A549 (cell line): ENCODE measurements at regions not wholly inside any gene's neighbourhood (a gene's known extent, or its start where the extent isn't known, plus 50 kb on each side); places are given as distances from the start of the nearest gene placed in this dataset.

Experiments
- ATAC-seq, 2 experiments: fragments of 200-7000 bp in 1 of 2; fragments of >200 bp in 1 of 2; cut with Nextera tagmentation in 1 of 2; cut with Tn5 transposase in 1 of 2; 3 replicates each; pipeline versions ENCODE4 v1.8.0 to v1.9.1; 2018 to 2020; ENCODE audit warnings: mild to moderate bottlenecking in 1 of 2, moderate library complexity in 1 of 2
- CTCF ChIA-PET: fragments of 300-600 bp; sonication (Branson Sonifier 250); formaldehyde crosslinking; extraction: SDS; loops from one replicate; lab custom pipeline; 2021; ENCODE audit warnings: antibody characterized with exemption, inconsistent platforms; lab: Yijun Ruan, JAX
- POLR2A ChIA-PET: fragments of 350-600 bp; formaldehyde crosslinking; extraction: SDS; loops from one replicate; lab custom pipeline; 2021; ENCODE audit warnings: antibody characterized with exemption, inconsistent platforms; lab: Yijun Ruan, JAX
- DNase-seq, 2 experiments: peaks; one replicate each; pipeline versions ENCODE4 v3.0.0 to v3.0.0-alpha.2; 2011 to 2016; ENCODE audit warnings: low read depth in 1 of 2, low spot score in 1 of 2
- FAIRE-seq: peaks from 2 replicates; lab custom pipeline; 2011; peaks lifted over from hg19 to GRCh38; lab: Jason Lieb, UNC
- H3K27ac ChIP-seq, 2 experiments: fragments of >200 bp; sonication (Bioruptor Twin); formaldehyde crosslinking; 3 replicates each; pipeline ENCODE4 v1.5.1; 2016 to 2017
- H3K4me1 ChIP-seq: fragments of >200 bp; sonication (Bioruptor Twin); formaldehyde crosslinking; 3 replicates; pipeline ENCODE4 v1.6.1; 2016
- H3K4me2 ChIP-seq: fragments of >200 bp; sonication (Bioruptor Twin); formaldehyde crosslinking; 3 replicates; pipeline ENCODE4 v1.6.1; 2016
- H3K4me3 ChIP-seq: fragments of >200 bp; sonication (Bioruptor Twin); formaldehyde crosslinking; 3 replicates; pipeline ENCODE4 v1.5.1; 2016
- H3K9me3 ChIP-seq: fragments of >200 bp; sonication (Bioruptor Twin); formaldehyde crosslinking; 3 replicates; pipeline ENCODE4 v1.6.1; 2016
- ATOH8 ChIP-seq: fragments of 250-450 bp; sonication (Bioruptor Pico); IDR thresholded peaks from 2 replicates; pipeline ENCODE4 v1.5.0; 2020; ENCODE audit warnings: low read depth, mild to moderate bottlenecking, moderate library complexity
- CHD2 ChIP-seq: fragments of 150-350 bp; IDR thresholded peaks from 2 replicates; pipeline ENCODE4 v1.6.1; 2014; ENCODE audit warnings: low read length; ENCODE audit not compliant: partially characterized antibody
- CHD4 ChIP-seq: fragments of 200-600 bp; sonication (generic); IDR thresholded peaks from 2 replicates; pipeline ENCODE4 v1.6.1; 2016; ENCODE audit warnings: antibody characterized with exemption, mild to moderate bottlenecking, borderline replicate concordance
- CTCF ChIP-seq: fragments of >200 bp; sonication (Bioruptor Twin); formaldehyde crosslinking; IDR thresholded peaks from 3 replicates; pipeline ENCODE4 v1.5.1; 2016
- EP300 ChIP-seq, 2 experiments: fragments of >200 bp; sonication (Bioruptor Twin); formaldehyde crosslinking; IDR thresholded peaks; 2 replicates in 1 of 2; 3 replicates in 1 of 2; pipeline ENCODE4 v1.6.1; 2016 to 2017
- ESRRA ChIP-seq: fragments of 150-350 bp; IDR thresholded peaks from 2 replicates; pipeline ENCODE4 v1.6.1; 2014; ENCODE audit warnings: mild to moderate bottlenecking, low read length, borderline replicate concordance
- FOSB ChIP-seq: fragments of 250-450 bp; sonication (Bioruptor Pico); IDR thresholded peaks from 2 replicates; pipeline ENCODE4 v1.5.0; 2020; ENCODE audit warnings: mild to moderate bottlenecking, moderate library complexity
- FOSL2 ChIP-seq, 2 experiments: fragments of 450-650 bp in 1 of 2; fragments of >200 bp in 1 of 2; sonication (Bioruptor Twin) in 1 of 2; formaldehyde crosslinking; IDR thresholded peaks; 2 replicates each; pipeline versions ENCODE4 v1.5.0 to v1.6.1; 2016 to 2020; ENCODE audit warnings: mild to moderate bottlenecking in 1 of 2, moderate library complexity in 1 of 2
- FOXS1 ChIP-seq: fragments of 250-450 bp; sonication (Bioruptor Pico); IDR thresholded peaks from 2 replicates; pipeline ENCODE4 v1.5.0; 2020; ENCODE audit warnings: mild to moderate bottlenecking, moderate library complexity
- GATA3 ChIP-seq: IDR thresholded peaks from 2 replicates; pipeline ENCODE4 v1.6.1; 2012; ENCODE audit warnings: borderline replicate concordance
- HDAC2 ChIP-seq: fragments of 200-600 bp; sonication (generic); IDR thresholded peaks from 2 replicates; pipeline ENCODE4 v1.6.1; 2016
- HES2 ChIP-seq: fragments of >200 bp; sonication (Bioruptor Twin); formaldehyde crosslinking; IDR thresholded peaks from 2 replicates; pipeline ENCODE4 v1.6.1; 2016
- HMGXB4 ChIP-seq: fragments of 250-450 bp; sonication (Bioruptor Pico); IDR thresholded peaks from 2 replicates; pipeline ENCODE4 v1.5.0; 2021; ENCODE audit warnings: mild to moderate bottlenecking, moderate library complexity, borderline replicate concordance
- HOXA7 ChIP-seq: fragments of 250-450 bp; sonication (Bioruptor Pico); IDR thresholded peaks from 2 replicates; pipeline ENCODE4 v1.5.0; 2020; ENCODE audit warnings: mild to moderate bottlenecking, moderate library complexity
- HOXB5 ChIP-seq: fragments of 250-450 bp; sonication (Bioruptor Pico); IDR thresholded peaks from 2 replicates; pipeline ENCODE4 v1.5.0; 2020; ENCODE audit warnings: mild to moderate bottlenecking, moderate library complexity
- JUNB ChIP-seq: fragments of >200 bp; sonication (Bioruptor Twin); formaldehyde crosslinking; IDR thresholded peaks from 2 replicates; pipeline ENCODE4 v1.6.1; 2016
- KDM1A ChIP-seq: fragments of 200-600 bp; sonication (generic); IDR thresholded peaks from 2 replicates; pipeline ENCODE4 v1.6.1; 2016; ENCODE audit warnings: low read depth, mild to moderate bottlenecking
- MAFK ChIP-seq: fragments of 450-650 bp; IDR thresholded peaks from 2 replicates; pipeline ENCODE4 v1.6.1; 2014; ENCODE audit not compliant: partially characterized antibody
- NPAS2 ChIP-seq: fragments of 250-450 bp; sonication (Bioruptor Pico); IDR thresholded peaks from 2 replicates; pipeline ENCODE4 v1.8.0; 2022; ENCODE audit warnings: mild to moderate bottlenecking, moderate library complexity, borderline replicate concordance
- POLR2AphosphoS2 ChIP-seq: conservative IDR thresholded peaks from 2 replicates; pipeline ENCODE4 v1.6.1; 2012; ENCODE audit warnings: low read length, improper control_type of control experiment, inconsistent platforms
- RCOR1 ChIP-seq: fragments of 150-350 bp; IDR thresholded peaks from 2 replicates; pipeline ENCODE4 v1.6.1; 2014; ENCODE audit warnings: antibody characterized with exemption, low read length, low read depth
- TFCP2L1 ChIP-seq: fragments of 250-450 bp; sonication (Bioruptor Pico); IDR thresholded peaks from 2 replicates; pipeline ENCODE4 v1.5.0; 2021; ENCODE audit warnings: mild to moderate bottlenecking
- TP53 ChIP-seq: fragments of 250-450 bp; sonication (Bioruptor Pico); IDR thresholded peaks from 2 replicates; pipeline ENCODE4 v1.5.0; 2021; ENCODE audit warnings: mild to moderate bottlenecking, moderate library complexity
- ZSCAN20 ChIP-seq: fragments of 250-450 bp; sonication (Bioruptor Pico); IDR thresholded peaks from 2 replicates; pipeline ENCODE4 v1.8.0; 2022; ENCODE audit warnings: mild to moderate bottlenecking, moderate library complexity
- WGBS: methylation state at CpG from one replicate; pipeline ENCODE4 v1.1.6; 2017; ENCODE audit errors: missing lambda C conversion rate; 5-methylcytosine and 5-hydroxymethylcytosine counted together

- H3K4me2 ChIP-seq, result no peak overlapping the region
- no peak overlapping the region for H3K4me3 ChIP-seq
- WGBS, result 0% methylated on average over 1 of the region's 1 CpG
- POLR2A ChIA-PET, result no interaction called here
- H3K9me3 ChIP-seq, result no peaks in the 10 kb centered on the region
- no peak overlapping the region for H3K27ac ChIP-seq
- CTCF ChIA-PET, result no interaction called here
- no peak for DNase-seq
- no peaks in the 10 kb centered on the region for H3K4me1 ChIP-seq
- no peak for ATAC-seq
- TF ChIP-seq HES2, result no peak
- no peak for TF ChIP-seq CHD2
- no peak for TF ChIP-seq ATOH8
- TF ChIP-seq NPAS2 (CRISPR knock-in tag), result no peak
- TF ChIP-seq CHD4, result no peak
- no peak for TF ChIP-seq KDM1A
- FAIRE-seq, result no peak
Measured at GRCh38 chr3:76523337-76523736, 516.6 kb upstream of the ROBO2 start.

GRCh38 chr3:76525726-76526125, 514.2 kb upstream of the ROBO2 start:
- 7% methylated on average over 2 of the region's 2 CpGs for WGBS
- no peak for ATAC-seq
- no peak for TF ChIP-seq ATOH8
- no peak for TF ChIP-seq MAFK
- TF ChIP-seq HOXB5 (CRISPR knock-in tag), result no peak
- TF ChIP-seq CTCF, result no peak
- TF ChIP-seq TFCP2L1 (CRISPR knock-in tag), result no peak
- TF ChIP-seq, all 56 proteins: peak for 0
- ChIA-PET POLR2A (no interaction called here), CTCF (no interaction called here)
- FAIRE-seq (no peak), DNase-seq (no peak)
- no peak overlapping the region for H3K4me3 ChIP-seq
- H3K27ac ChIP-seq, result no peak overlapping the region
- no peak overlapping the region for H3K4me2 ChIP-seq
- no peaks in the 10 kb centered on the region for H3K4me1 ChIP-seq
- no peaks in the 10 kb centered on the region for H3K9me3 ChIP-seq

- no peak for TF ChIP-seq HMGXB4
- TF ChIP-seq EP300 (IDR thresholded peaks at IDR 0.05), result no peak
- TF ChIP-seq ESRRA, result no peak
- TF ChIP-seq TP53, result no peak
- no peak for TF ChIP-seq POLR2AphosphoS2
- no peak for TF ChIP-seq FOSB (CRISPR knock-in tag)
- TF ChIP-seq FOXS1 (CRISPR knock-in tag), result no peak
- no peak for TF ChIP-seq FOSL2 (IDR thresholded peaks at IDR 0.05)
- TF ChIP-seq FOSL2 (CRISPR knock-in tag; IDR thresholded peaks at IDR 0.05), result no peak
- no peak for TF ChIP-seq ZSCAN20 (CRISPR knock-in tag)
- TF ChIP-seq HDAC2, result no peak
- TF ChIP-seq JUNB, result no peak
- TF ChIP-seq RCOR1, result no peak
- TF ChIP-seq GATA3, result no peak
- TF ChIP-seq HOXA7 (CRISPR knock-in tag), result no peak
- H3K4me3 ChIP-seq, result no peak overlapping the region
- CTCF ChIA-PET, result interaction anchor here (1.2 kb wide), 1 partner anchor 8 kb away, joined by 3 read pairs; no protein-coding TSS in a partner anchor
- H3K4me2 ChIP-seq, result no peak overlapping the region
- POLR2A ChIA-PET, result no interaction called here
- no peaks in the 10 kb centered on the region for H3K9me3 ChIP-seq
- DNase-seq (no peak), FAIRE-seq (no peak), ATAC-seq (no peak)
- no peaks in the 10 kb centered on the region for H3K4me1 ChIP-seq
- no peak overlapping the region for H3K27ac ChIP-seq
Measured at GRCh38 chr3:76527773-76528172, 512.1 kb upstream of the ROBO2 start.
